Naive thymus-derived CD4-positive, alpha-beta T cell (primary cell): ENCODE measurements at regions not wholly inside any gene's neighbourhood (a gene's known extent, or its start where the extent isn't known, plus 50 kb on each side); places are given as distances from the start of the nearest gene placed in this dataset.
"Not testable (repeated sequence)": the region's sequence is repeated elsewhere in the genome, so short reads cannot be mapped to it uniquely, and the experiment has no call there.

Experiments
- ATAC-seq: fragments of 150-1000 bp; cut with Tn5 transposase; 2 replicates; pipeline ENCODE4 v1.10.0; 2021; ENCODE audit warnings: mild to moderate bottlenecking, moderate library complexity
- CTCF ChIA-PET: fragments of 350-600 bp; sonication (Branson Sonifier 250); formaldehyde crosslinking; loops from one replicate; lab custom pipeline; 2021; ENCODE audit warnings: antibody characterized with exemption; lab: Charles Lee
- POLR2A ChIA-PET: fragments of 350-600 bp; sonication (Branson Sonifier 250); formaldehyde crosslinking; loops from one replicate; lab custom pipeline; 2021; ENCODE audit warnings: antibody characterized with exemption, inconsistent platforms; lab: Charles Lee
- DNase-seq, 9 donors: peaks; one replicate each; pipeline versions ENCODE4 v3.0.0 to v3.0.0-alpha.2; 2020 to 2022; ENCODE audit warnings: mixed read lengths in 1 of 9
- H3K27ac ChIP-seq: one replicate; pipeline ENCODE4 v1.7.0; 2013; ENCODE audit warnings: mild to moderate bottlenecking, low read depth, low read length, moderate library complexity
- H3K27me3 ChIP-seq, 2 donors: one replicate each; pipeline ENCODE4 v1.7.0; 2013; ENCODE audit warnings: low read length in 2 of 2, mild to moderate bottlenecking in 2 of 2, moderate library complexity in 2 of 2; ENCODE audit not compliant: control insufficient read depth in 2 of 2, insufficient read depth in 2 of 2
- H3K36me3 ChIP-seq, 3 experiments: 1 replicate in 2 of 3; 2 replicates in 1 of 3; pipeline ENCODE4 v1.7.0; 2013; ENCODE audit warnings: low read length in 3 of 3, mild to moderate bottlenecking in 3 of 3, moderate library complexity in 1 of 3; ENCODE audit not compliant: insufficient read depth in 3 of 3, control insufficient read depth in 2 of 3
- H3K4me1 ChIP-seq, 2 donors: one replicate each; pipeline ENCODE4 v1.7.0; 2013; ENCODE audit warnings: low read length in 2 of 2, mild to moderate bottlenecking in 2 of 2, moderate library complexity in 1 of 2; ENCODE audit not compliant: control insufficient read depth in 2 of 2, insufficient read depth in 2 of 2
- H3K4me3 ChIP-seq: 2 replicates; pipeline ENCODE4 v1.7.0; 2013; ENCODE audit warnings: mild to moderate bottlenecking, low read length
- H3K9me3 ChIP-seq, 3 experiments: 1 replicate in 2 of 3; 2 replicates in 1 of 3; pipeline ENCODE4 v1.7.0; 2013; ENCODE audit warnings: low read length in 3 of 3; ENCODE audit not compliant: control insufficient read depth in 2 of 3
- H3K27ac Mint-ChIP-seq, 9 donors: one replicate each; pipeline ENCODE4 v1.8.0; 2020 to 2022; ENCODE audit warnings: mixed read lengths in 9 of 9, mild to moderate bottlenecking in 8 of 9, moderate library complexity in 5 of 9, inconsistent platforms in 2 of 9
- H3K27me3 Mint-ChIP-seq, 5 donors: one replicate each; pipeline ENCODE4 v1.8.0; 2021 to 2022; ENCODE audit warnings: mixed read lengths in 5 of 5, mild to moderate bottlenecking in 1 of 5
- H3K36me3 Mint-ChIP-seq, 5 donors: one replicate each; pipeline ENCODE4 v1.8.0; 2020 to 2022; ENCODE audit warnings: mixed read lengths in 5 of 5, mild to moderate bottlenecking in 3 of 5, inconsistent platforms in 1 of 5
- H3K4me1 Mint-ChIP-seq, 7 donors: one replicate each; pipeline ENCODE4 v1.8.0; 2020 to 2022; ENCODE audit warnings: mixed read lengths in 7 of 7, mild to moderate bottlenecking in 3 of 7, inconsistent platforms in 1 of 7
- H3K4me3 Mint-ChIP-seq, 10 donors: one replicate each; pipeline ENCODE4 v1.8.0; 2020 to 2022; ENCODE audit warnings: mild to moderate bottlenecking in 10 of 10, mixed read lengths in 10 of 10, moderate library complexity in 6 of 10, inconsistent platforms in 2 of 10
- H3K9me3 Mint-ChIP-seq, 11 donors: one replicate each; pipeline ENCODE4 v1.8.0; 2020 to 2022; ENCODE audit warnings: mixed read lengths in 11 of 11, mild to moderate bottlenecking in 4 of 11, inconsistent platforms in 1 of 11, moderate library complexity in 1 of 11
- intact Hi-C, 2 donors: fragments of 100-400 bp; cut with micrococcal nuclease; formaldehyde crosslinking; loops; one replicate each; pipeline ENCODE4 v1.15.1; 2023

DNA sequence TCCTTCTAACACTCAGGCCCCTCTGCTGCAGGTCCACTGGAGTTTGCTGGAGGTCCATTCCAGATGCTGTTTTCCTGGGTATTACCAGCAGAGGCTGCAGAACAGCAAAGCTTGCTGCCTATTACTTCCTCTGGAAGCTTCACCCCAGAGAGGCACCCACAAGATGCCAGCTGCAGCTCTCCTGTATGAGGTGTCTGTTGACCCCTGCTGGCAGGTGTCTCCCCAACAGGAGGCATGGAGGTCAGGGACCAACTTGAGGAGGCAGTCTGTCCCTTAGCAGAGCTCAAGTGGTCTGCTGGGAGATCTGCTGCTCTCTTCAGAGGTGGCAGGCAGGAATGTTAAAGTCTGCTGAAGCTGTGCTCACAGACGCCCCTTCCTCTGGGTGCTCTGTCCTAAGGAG lies 204.8 kb downstream of the FCRL5 start:
- no peaks in the 10 kb centered on the region for H3K27me3 ChIP-seq
- H3K4me3 ChIP-seq = no peak overlapping the region
- H3K36me3 ChIP-seq = no peaks in the 10 kb centered on the region
- peaks cover 5 to 62% (median 52%) of the 10 kb centered on the region in 5 donors for H3K27me3 Mint-ChIP-seq
- no peak overlapping the region for H3K4me3 Mint-ChIP-seq
- ChIA-PET POLR2A (no interaction called here), CTCF (no interaction called here)
- no peak overlapping the region for H3K27ac ChIP-seq
- no peaks in the 10 kb centered on the region for H3K9me3 ChIP-seq
- H3K4me1 ChIP-seq = no peaks in the 10 kb centered on the region
- peaks cover 0 to 8% (median 0%) of the 10 kb centered on the region in 5 donors for H3K36me3 Mint-ChIP-seq
- DNase-seq (no peak), ATAC-seq (no peak)
- intact Hi-C loops = no loop called here
- peaks cover 0 to 32% (median 10%) of the 10 kb centered on the region in 11 donors for H3K9me3 Mint-ChIP-seq
- H3K4me1 Mint-ChIP-seq = no peaks in the 10 kb centered on the region
- no peak overlapping the region for H3K27ac Mint-ChIP-seq

DNA sequence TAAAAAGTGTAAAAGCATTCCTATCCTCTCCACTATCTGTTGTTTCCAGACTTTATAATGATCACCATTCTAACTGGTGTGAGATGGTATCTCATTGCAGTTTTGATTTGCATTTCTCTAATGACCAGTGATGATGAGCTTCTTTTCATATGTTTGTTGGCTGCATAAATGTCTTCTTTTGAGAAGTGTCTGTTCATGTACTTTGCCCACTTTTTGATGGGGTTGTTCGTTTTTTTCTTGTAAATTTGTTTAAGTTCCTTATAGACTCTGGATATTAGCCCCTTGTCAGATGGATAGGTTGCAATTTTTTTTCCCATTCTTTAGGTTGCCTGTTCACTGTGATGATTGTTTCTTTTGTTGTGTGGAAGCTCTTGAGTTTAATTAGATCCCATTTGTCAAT lies 199.6 kb upstream of the ETV3 start:
- H3K4me1 ChIP-seq, intact Hi-C loops, H3K4me3 ChIP-seq, DNase-seq, POLR2A ChIA-PET, H3K27ac ChIP-seq, H3K27me3 ChIP-seq, H3K36me3 Mint-ChIP-seq, CTCF ChIA-PET, H3K4me1 Mint-ChIP-seq, H3K36me3 ChIP-seq, H3K9me3 ChIP-seq, H3K27ac Mint-ChIP-seq, ATAC-seq, H3K4me3 Mint-ChIP-seq: not testable (repeated sequence)
- Mint-ChIP-seq H3K27me3 (peaks cover 11 to 28% (median 22%) of the 10 kb centered on the region in 5 donors), H3K9me3 (peaks cover 0 to 14% (median 3%) of the 10 kb centered on the region in 11 donors)

DNA sequence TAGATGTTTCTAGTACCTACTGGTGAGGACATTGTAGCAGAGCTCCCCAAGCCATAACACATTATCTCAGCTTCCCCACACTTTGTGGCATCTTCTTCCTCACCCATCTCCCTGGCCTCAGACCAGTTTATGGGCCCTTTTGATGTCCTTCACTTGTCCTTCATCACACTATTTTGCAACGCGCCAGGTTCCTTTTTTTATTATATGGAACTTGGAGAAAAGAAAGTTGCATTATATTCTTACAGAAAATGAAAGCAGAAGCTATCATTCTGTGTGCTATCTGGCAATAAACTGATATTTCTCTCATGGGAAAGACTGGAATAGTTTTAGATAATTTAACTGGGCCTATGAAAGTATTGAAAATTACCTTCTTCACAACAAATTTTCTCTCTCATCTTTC lies 196.9 kb upstream of the ETV3 start:
- Mint-ChIP-seq H3K27ac (no peak overlapping the region), H3K9me3 (peaks cover 0 to 27% (median 5%) of the 10 kb centered on the region in 11 donors), H3K36me3 (no peaks in the 10 kb centered on the region), H3K27me3 (peaks cover 19 to 34% (median 24%) of the 10 kb centered on the region in 5 donors), H3K4me1 (peaks cover 0 to 3% (median 0%) of the 10 kb centered on the region in 7 donors), H3K4me3 (no peak overlapping the region)
- ChIA-PET POLR2A (no interaction called here), CTCF (no interaction called here)
- H3K27ac ChIP-seq = no peak overlapping the region
- H3K9me3 ChIP-seq = no peaks in the 10 kb centered on the region
- H3K36me3 ChIP-seq = no peaks in the 10 kb centered on the region
- no peaks in the 10 kb centered on the region for H3K4me1 ChIP-seq
- no peak for ATAC-seq
- H3K27me3 ChIP-seq = peaks cover 0 to 4% of the 10 kb centered on the region in 2 donors
- no peak for DNase-seq
- no peak overlapping the region for H3K4me3 ChIP-seq
- intact Hi-C loops = no loop called here

DNA sequence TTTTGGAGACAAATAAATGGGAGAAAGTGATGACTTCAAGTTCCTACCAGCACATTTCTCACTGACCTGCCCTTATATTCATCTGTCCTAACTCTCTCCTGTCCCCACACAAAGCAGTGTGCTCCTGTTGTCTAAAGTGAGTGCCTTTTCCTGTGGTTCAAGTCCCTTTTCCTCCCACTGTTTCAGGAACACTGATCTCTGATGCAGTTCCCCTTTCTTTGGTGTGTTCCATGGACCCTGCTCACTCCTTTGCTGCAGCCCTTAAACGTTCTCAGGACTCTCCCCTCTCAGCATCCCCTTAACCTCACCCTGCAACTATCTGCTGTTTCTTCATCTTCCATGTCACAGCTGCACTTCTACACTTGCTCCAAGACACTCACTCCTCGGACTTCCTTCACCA lies 195.8 kb upstream of the ETV3 start:
- H3K9me3 Mint-ChIP-seq = peaks cover 0 to 25% (median 5%) of the 10 kb centered on the region in 11 donors
- Histone ChIP-seq H3K27me3 (peaks cover 0 to 4% of the 10 kb centered on the region in 2 donors), H3K4me3 (no peak overlapping the region), H3K36me3 (no peaks in the 10 kb centered on the region), H3K27ac (no peak overlapping the region), H3K9me3 (no peaks in the 10 kb centered on the region), H3K4me1 (no peaks in the 10 kb centered on the region)
- POLR2A ChIA-PET = no interaction called here
- peaks cover 17 to 34% (median 19%) of the 10 kb centered on the region in 5 donors for H3K27me3 Mint-ChIP-seq
- H3K4me3 Mint-ChIP-seq = no peak overlapping the region
- peaks cover 0 to 3% (median 0%) of the 10 kb centered on the region in 7 donors for H3K4me1 Mint-ChIP-seq
- no peak overlapping the region for H3K27ac Mint-ChIP-seq
- CTCF ChIA-PET = no interaction called here
- H3K36me3 Mint-ChIP-seq = no peaks in the 10 kb centered on the region
- DNase-seq = no peak
- intact Hi-C loops = no loop called here
- no peak for ATAC-seq

DNA sequence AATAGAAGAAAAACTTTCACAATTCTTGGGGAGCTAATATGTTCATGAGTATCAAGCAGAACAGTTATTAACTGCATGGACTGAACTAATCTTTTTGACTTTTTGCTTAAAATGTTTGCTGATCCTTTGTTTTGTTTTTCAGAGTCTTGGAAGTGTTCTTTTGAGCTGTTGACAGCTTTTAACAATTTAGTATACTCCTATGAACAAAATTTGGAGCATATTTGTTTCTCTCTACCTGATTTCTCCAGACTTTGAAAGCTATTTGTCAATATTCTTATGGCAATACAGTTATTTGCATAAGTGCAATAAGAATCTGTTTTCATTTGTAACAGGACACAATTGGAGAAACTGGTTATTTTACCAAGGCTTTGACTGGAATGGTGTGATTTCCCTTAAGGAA lies 192.0 kb upstream of the ETV3 start:
- H3K4me3 Mint-ChIP-seq, ATAC-seq, H3K4me1 ChIP-seq, H3K27me3 ChIP-seq, H3K27ac ChIP-seq, H3K36me3 ChIP-seq, intact Hi-C loops, CTCF ChIA-PET, H3K36me3 Mint-ChIP-seq, H3K9me3 ChIP-seq, H3K27ac Mint-ChIP-seq, DNase-seq, H3K4me3 ChIP-seq, H3K4me1 Mint-ChIP-seq: not testable (repeated sequence)
- POLR2A ChIA-PET = interaction anchor here (0.6 kb wide), 1 partner anchor 1001 kb away, joined by 3 read pairs; the partner anchor contains the start of gene CD1B
- H3K9me3 Mint-ChIP-seq = peaks cover 0 to 21% (median 3%) of the 10 kb centered on the region in 11 donors
- peaks cover 23 to 30% (median 29%) of the 10 kb centered on the region in 5 donors for H3K27me3 Mint-ChIP-seq

DNA sequence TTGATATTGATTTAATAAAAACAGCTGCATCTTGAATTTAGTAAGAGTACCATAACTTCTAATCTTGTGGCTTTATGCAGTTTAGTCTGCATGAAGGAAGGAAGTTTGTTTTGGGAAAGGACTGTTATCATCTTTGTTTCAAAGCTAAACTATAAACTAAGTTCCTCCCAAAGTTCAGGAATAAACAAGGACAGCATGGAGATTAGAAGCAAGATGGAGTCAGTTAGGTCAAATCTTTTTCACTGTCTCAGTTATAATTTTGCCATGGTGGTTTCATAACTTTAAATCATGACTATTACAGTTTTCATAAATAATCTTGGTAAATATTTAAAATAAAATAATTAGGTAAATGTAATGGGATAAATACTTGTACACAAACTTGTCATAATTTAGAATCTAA lies 189.9 kb upstream of the ETV3 start:
- Mint-ChIP-seq H3K9me3 (peaks cover 0 to 37% (median 4%) of the 10 kb centered on the region in 11 donors), H3K27me3 (peaks cover 11 to 36% (median 24%) of the 10 kb centered on the region in 5 donors)
- H3K27ac Mint-ChIP-seq, DNase-seq, H3K27ac ChIP-seq, CTCF ChIA-PET, H3K4me1 Mint-ChIP-seq, H3K9me3 ChIP-seq, intact Hi-C loops, H3K36me3 ChIP-seq, H3K36me3 Mint-ChIP-seq, H3K4me1 ChIP-seq, H3K4me3 ChIP-seq, H3K27me3 ChIP-seq, POLR2A ChIA-PET, ATAC-seq, H3K4me3 Mint-ChIP-seq: not testable (repeated sequence)

DNA sequence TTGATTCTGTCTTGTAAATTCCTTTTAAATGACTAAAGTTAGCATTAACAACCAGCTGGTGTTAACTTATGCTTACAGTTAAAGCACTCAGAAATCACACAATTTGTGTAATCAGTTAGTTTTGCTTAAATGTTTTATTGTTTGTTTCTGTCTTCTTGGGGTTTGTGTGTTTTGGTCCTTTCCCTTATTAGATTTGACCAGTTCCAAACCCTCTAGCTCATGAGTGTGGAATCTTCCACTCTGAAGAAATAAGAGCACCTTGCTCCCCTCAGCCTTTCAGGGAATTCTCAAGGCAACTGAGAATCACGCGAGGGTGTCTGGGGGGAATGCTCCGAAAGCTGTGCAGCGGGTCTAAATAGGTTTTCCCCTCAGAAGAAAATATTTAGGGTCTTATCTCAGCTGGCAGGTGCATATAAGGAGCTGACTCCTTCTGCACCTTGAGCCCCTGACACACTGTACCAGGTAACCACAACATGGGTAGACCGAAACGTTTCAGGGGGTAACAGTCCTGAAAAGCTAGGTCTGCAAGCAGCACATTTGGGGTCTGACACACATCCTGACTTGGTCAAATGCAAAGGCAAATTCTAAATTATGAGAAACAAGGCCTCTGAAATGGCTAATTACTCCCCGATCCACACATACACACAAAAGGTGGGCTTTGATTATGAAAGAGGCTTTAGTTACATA lies 188.1 kb upstream of the ETV3 start:
- Histone ChIP-seq H3K4me3 (no peak overlapping the region), H3K36me3 (no peaks in the 10 kb centered on the region), H3K4me1 (no peaks in the 10 kb centered on the region), H3K9me3 (no peaks in the 10 kb centered on the region), H3K27ac (no peak overlapping the region), H3K27me3 (peaks cover 0 to 4% of the 10 kb centered on the region in 2 donors)
- CTCF ChIA-PET = no interaction called here
- POLR2A ChIA-PET = no interaction called here
- ATAC-seq (no peak), DNase-seq (no peak)
- intact Hi-C loops = no loop called here
- H3K27ac Mint-ChIP-seq = no peak overlapping the region
- peaks cover 0 to 6% (median 0%) of the 10 kb centered on the region in 5 donors for H3K36me3 Mint-ChIP-seq
- H3K4me1 Mint-ChIP-seq = no peaks in the 10 kb centered on the region
- H3K9me3 Mint-ChIP-seq = peaks cover 0 to 38% (median 8%) of the 10 kb centered on the region in 11 donors
- H3K27me3 Mint-ChIP-seq = peaks cover 11 to 41% (median 28%) of the 10 kb centered on the region in 5 donors
- H3K4me3 Mint-ChIP-seq = no peak overlapping the region
